ENCODE measurements at regions not wholly inside any gene's neighbourhood (a gene's known extent, or its start where the extent isn't known, plus 50 kb on each side); places are given as distances from the start of the nearest gene placed in this dataset.

- TF ChIP-seq CTCF (conservative IDR thresholded peaks at IDR 0.05; ENCODE audit: low read depth in 2 of 2) = no peak
- no peak for TF ChIP-seq EZH2 (IDR thresholded peaks at IDR 0.05; ENCODE audit: low read depth, unreplicated experiment)
- TF ChIP-seq CREB1 (CRISPR knock-in tag; IDR thresholded peaks at IDR 0.05; ENCODE audit: low read depth) = no peak
These were observed 72.8 kb downstream of the SOWAHC start for GRCh38 chr2:109686921-109687320.
